ENCODE measurements at regions not wholly inside any gene's neighbourhood (a gene's known extent, or its start where the extent isn't known, plus 50 kb on each side); places are given as distances from the start of the nearest gene placed in this dataset.

DNA sequence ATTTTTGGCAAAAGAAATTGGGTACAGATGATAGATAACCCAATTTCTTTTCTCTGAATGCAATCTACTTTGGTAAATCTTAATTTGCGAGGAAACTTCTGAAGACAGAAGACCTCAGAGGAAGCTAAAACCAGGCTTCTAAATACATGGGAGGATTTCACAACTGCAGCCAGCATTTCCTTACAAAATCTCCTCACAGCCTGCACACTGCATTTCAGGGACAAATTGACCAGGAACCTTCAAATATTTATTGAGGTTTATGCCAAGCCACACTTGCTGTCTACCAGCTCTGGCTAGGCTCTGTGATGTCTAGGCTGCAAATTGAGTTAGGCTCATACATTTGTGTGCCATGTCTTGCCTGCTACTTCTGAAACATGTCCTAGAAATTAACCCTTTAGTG, 167.3 kb upstream of the CDH5 start:
- RAD21 ChIA-PET (ENCODE audit: low non-redundant PET in 1 of 2, low total read pairs in 2 of 2, uncharacterized antibody in 2 of 2, unreplicated experiment in 2 of 2), result no interaction called here
- no peaks in the 10 kb centered on the region for H3K9me2 ChIP-seq (ENCODE audit: insufficient read depth)

DNA sequence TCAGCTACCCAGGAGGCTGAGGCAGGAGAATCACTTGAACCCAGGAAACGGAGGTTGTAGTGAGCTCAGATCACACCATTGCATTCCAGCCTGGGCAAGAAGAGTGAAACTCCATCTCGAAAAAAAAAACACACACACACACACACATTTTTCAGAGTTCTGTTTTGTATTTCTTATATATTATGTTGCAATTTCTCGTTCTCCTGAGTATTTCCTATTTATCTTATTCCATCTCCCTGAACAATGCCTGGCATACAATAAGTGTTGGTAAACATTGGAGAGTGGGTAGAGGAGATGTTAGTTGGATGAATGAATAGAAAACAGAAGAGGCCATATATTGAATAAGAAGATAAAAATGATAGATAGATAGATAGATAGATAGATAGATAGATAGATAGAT, 167.8 kb upstream of the CDH5 start:
- Histone ChIP-seq H3K4me2 (ENCODE audit: low read length) (no peak overlapping the region), H3K9ac (ENCODE audit: low read length) (no peak overlapping the region), H2AFZ (ENCODE audit: low read depth, low read length, poor library complexity, severe bottlenecking) (no peak overlapping the region), H3K4me3 (replicated peaks in 1 of 2; ENCODE audit: low read depth in 1 of 2, low read length in 2 of 2) (no peak overlapping the region), H3K9me3 (ENCODE audit: control insufficient read depth in 1 of 2, insufficient read depth in 1 of 2, low read depth in 1 of 2, low read length in 2 of 2) (no peaks in the 10 kb centered on the region), H3K4me1 (ENCODE audit: control insufficient read depth in 1 of 2, insufficient read depth in 2 of 2, low read length in 2 of 2) (no peaks in the 10 kb centered on the region), H4K20me1 (ENCODE audit: insufficient read depth) (no peaks in the 10 kb centered on the region), H3K27ac (ENCODE audit: low read depth, low read length) (no peak overlapping the region), H3K9me2 (ENCODE audit: insufficient read depth) (no peaks in the 10 kb centered on the region), H3K27me3 (ENCODE audit: insufficient read depth, low read length) (peaks cover 18% of the 10 kb centered on the region), H3K36me3 (ENCODE audit: control insufficient read depth in 1 of 2, insufficient read depth in 2 of 2, low read length in 2 of 2) (no peaks in the 10 kb centered on the region), H3K79me2 (ENCODE audit: insufficient read depth, low read length) (no peaks in the 10 kb centered on the region)
- ChIA-PET CTCF (no interaction called here), POLR2A (no interaction called here), RAD21 (ENCODE audit: low non-redundant PET in 1 of 2, low total read pairs in 2 of 2, uncharacterized antibody in 2 of 2, unreplicated experiment in 2 of 2) (no interaction called here)
- ATAC-seq (no peak), DNase-seq (ENCODE audit: low read depth, low spot score) (no peak)
- no TSS peak for BruUV-seq (replicated peaks)
- intact Hi-C loops (cut with micrococcal nuclease), result no loop called here
- TF ChIP-seq, protein P1, sequence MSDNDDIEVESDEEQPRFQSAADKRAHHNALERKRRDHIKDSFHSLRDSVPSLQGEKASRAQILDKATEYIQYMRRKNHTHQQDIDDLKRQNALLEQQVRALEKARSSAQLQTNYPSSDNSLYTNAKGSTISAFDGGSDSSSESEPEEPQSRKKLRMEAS (IDR thresholded peaks at IDR 0.05), result no peak
- TF ChIP-seq EZH2phosphoT487 (IDR thresholded peaks at IDR 0.05; ENCODE audit: borderline replicate concordance) (no peak), EGR1 (IDR thresholded peaks at IDR 0.05; ENCODE audit: low read depth) (no peak), TCF7L2 (IDR thresholded peaks at IDR 0.05; ENCODE audit: borderline replicate concordance, extremely low read depth, insufficient read depth, insufficient read length) (no peak), CBX3 (IDR thresholded peaks at IDR 0.05; ENCODE audit: low read depth) (no peak), EZH2 (IDR thresholded peaks at IDR 0.05) (no peak), SP1 (IDR thresholded peaks at IDR 0.05; ENCODE audit: low read depth) (no peak), ZFX (IDR thresholded peaks at IDR 0.05) (no peak), POLR2AphosphoS5 (IDR thresholded peaks at IDR 0.05; ENCODE audit: low read depth, low read length) (no peak)
- TF ChIP-seq, protein P2, sequence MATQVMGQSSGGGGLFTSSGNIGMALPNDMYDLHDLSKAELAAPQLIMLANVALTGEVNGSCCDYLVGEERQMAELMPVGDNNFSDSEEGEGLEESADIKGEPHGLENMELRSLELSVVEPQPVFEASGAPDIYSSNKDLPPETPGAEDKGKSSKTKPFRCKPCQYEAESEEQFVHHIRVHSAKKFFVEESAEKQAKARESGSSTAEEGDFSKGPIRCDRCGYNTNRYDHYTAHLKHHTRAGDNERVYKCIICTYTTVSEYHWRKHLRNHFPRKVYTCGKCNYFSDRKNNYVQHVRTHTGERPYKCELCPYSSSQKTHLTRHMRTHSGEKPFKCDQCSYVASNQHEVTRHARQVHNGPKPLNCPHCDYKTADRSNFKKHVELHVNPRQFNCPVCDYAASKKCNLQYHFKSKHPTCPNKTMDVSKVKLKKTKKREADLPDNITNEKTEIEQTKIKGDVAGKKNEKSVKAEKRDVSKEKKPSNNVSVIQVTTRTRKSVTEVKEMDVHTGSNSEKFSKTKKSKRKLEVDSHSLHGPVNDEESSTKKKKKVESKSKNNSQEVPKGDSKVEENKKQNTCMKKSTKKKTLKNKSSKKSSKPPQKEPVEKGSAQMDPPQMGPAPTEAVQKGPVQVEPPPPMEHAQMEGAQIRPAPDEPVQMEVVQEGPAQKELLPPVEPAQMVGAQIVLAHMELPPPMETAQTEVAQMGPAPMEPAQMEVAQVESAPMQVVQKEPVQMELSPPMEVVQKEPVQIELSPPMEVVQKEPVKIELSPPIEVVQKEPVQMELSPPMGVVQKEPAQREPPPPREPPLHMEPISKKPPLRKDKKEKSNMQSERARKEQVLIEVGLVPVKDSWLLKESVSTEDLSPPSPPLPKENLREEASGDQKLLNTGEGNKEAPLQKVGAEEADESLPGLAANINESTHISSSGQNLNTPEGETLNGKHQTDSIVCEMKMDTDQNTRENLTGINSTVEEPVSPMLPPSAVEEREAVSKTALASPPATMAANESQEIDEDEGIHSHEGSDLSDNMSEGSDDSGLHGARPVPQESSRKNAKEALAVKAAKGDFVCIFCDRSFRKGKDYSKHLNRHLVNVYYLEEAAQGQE (IDR thresholded peaks at IDR 0.05; ENCODE audit: low read depth), result no peak
- TF ChIP-seq, protein P3, sequence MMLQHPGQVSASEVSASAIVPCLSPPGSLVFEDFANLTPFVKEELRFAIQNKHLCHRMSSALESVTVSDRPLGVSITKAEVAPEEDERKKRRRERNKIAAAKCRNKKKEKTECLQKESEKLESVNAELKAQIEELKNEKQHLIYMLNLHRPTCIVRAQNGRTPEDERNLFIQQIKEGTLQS (IDR thresholded peaks at IDR 0.05), result no peak

More for the DNA sequence above, 167.3 kb upstream of the CDH5 start:
- H3K9ac ChIP-seq (ENCODE audit: low read length), result no peak overlapping the region
- intact Hi-C loops (cut with micrococcal nuclease), result no loop called here
- no peaks in the 10 kb centered on the region for H3K9me3 ChIP-seq (ENCODE audit: control insufficient read depth in 1 of 2, insufficient read depth in 1 of 2, low read depth in 1 of 2, low read length in 2 of 2)
- no peak for DNase-seq (ENCODE audit: low read depth, low spot score)
- TF ChIP-seq RAD21 (IDR thresholded peaks at IDR 0.05; ENCODE audit: low read depth) (no peak), SIN3A (IDR thresholded peaks at IDR 0.05; ENCODE audit: low read depth) (no peak), ZFX (IDR thresholded peaks at IDR 0.05) (no peak), SRF (IDR thresholded peaks at IDR 0.05; ENCODE audit: low read depth) (no peak), CEBPB (IDR thresholded peaks at IDR 0.05; ENCODE audit: low read depth) (no peak), ELF1 (IDR thresholded peaks at IDR 0.05; ENCODE audit: borderline replicate concordance, low read depth) (no peak)
- TF ChIP-seq, protein P4, sequence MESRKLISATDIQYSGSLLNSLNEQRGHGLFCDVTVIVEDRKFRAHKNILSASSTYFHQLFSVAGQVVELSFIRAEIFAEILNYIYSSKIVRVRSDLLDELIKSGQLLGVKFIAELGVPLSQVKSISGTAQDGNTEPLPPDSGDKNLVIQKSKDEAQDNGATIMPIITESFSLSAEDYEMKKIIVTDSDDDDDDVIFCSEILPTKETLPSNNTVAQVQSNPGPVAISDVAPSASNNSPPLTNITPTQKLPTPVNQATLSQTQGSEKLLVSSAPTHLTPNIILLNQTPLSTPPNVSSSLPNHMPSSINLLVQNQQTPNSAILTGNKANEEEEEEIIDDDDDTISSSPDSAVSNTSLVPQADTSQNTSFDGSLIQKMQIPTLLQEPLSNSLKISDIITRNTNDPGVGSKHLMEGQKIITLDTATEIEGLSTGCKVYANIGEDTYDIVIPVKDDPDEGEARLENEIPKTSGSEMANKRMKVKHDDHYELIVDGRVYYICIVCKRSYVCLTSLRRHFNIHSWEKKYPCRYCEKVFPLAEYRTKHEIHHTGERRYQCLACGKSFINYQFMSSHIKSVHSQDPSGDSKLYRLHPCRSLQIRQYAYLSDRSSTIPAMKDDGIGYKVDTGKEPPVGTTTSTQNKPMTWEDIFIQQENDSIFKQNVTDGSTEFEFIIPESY (IDR thresholded peaks at IDR 0.05; ENCODE audit: extremely low read depth, insufficient replicate concordance, low read length), result no peak
- TF ChIP-seq, protein P3 (IDR thresholded peaks at IDR 0.05), result no peak
- no peaks in the 10 kb centered on the region for H4K20me1 ChIP-seq (ENCODE audit: insufficient read depth)
- no peak for ATAC-seq
- H3K4me3 ChIP-seq (replicated peaks in 1 of 2; ENCODE audit: low read depth in 1 of 2, low read length in 2 of 2), result no peak overlapping the region
- no peaks in the 10 kb centered on the region for H3K36me3 ChIP-seq (ENCODE audit: control insufficient read depth in 1 of 2, insufficient read depth in 2 of 2, low read length in 2 of 2)
- H3K4me2 ChIP-seq (ENCODE audit: low read length), result no peak overlapping the region
- H2AFZ ChIP-seq (ENCODE audit: low read depth, low read length, poor library complexity, severe bottlenecking), result no peak overlapping the region
- H3K27ac ChIP-seq (ENCODE audit: low read depth, low read length), result no peak overlapping the region
- BruUV-seq (replicated peaks), result no TSS peak
- H3K79me2 ChIP-seq (ENCODE audit: insufficient read depth, low read length), result no peaks in the 10 kb centered on the region
- ChIA-PET POLR2A (no interaction called here), CTCF (no interaction called here)
- H3K27me3 ChIP-seq (ENCODE audit: insufficient read depth, low read length), result peaks cover 23% of the 10 kb centered on the region
- no peaks in the 10 kb centered on the region for H3K4me1 ChIP-seq (ENCODE audit: control insufficient read depth in 1 of 2, insufficient read depth in 2 of 2, low read length in 2 of 2)
